SJSA1 (cell line): ENCODE measurements at regions not wholly inside any gene's neighbourhood (a gene's known extent, or its start where the extent isn't known, plus 50 kb on each side); places are given as distances from the start of the nearest gene placed in this dataset.
"Not testable (repeated sequence)": the region's sequence is repeated elsewhere in the genome, so short reads cannot be mapped to it uniquely, and the experiment has no call there.

Experiments used
- DNase-seq, 2 experiments: peaks; one replicate each; pipeline ENCODE4 v3.0.0-alpha.2; 2015 to 2020; ENCODE audit warnings: low spot score in 2 of 2, low read depth in 1 of 2
- H3K27ac ChIP-seq: fragments of 250-450 bp; sonication (Bioruptor Pico); 2 replicates; pipeline ENCODE4 v1.5.1; 2020; ENCODE audit warnings: mild to moderate bottlenecking, moderate library complexity
- H3K27me3 ChIP-seq: fragments of 250-450 bp; sonication (Bioruptor Pico); replicated peaks from 2 replicates; pipeline ENCODE4 v1.5.1; 2020; ENCODE audit warnings: mild to moderate bottlenecking, moderate library complexity
- H3K36me3 ChIP-seq: fragments of 250-450 bp; sonication (Bioruptor Pico); 2 replicates; pipeline ENCODE4 v1.5.1; 2020; ENCODE audit warnings: mild to moderate bottlenecking
- H3K4me1 ChIP-seq: fragments of 250-450 bp; sonication (Bioruptor Pico); replicated peaks from 2 replicates; pipeline ENCODE4 v1.6.1; 2021; ENCODE audit warnings: mild to moderate bottlenecking
- H3K4me3 ChIP-seq: fragments of 250-450 bp; sonication (Bioruptor Pico); 2 replicates; pipeline ENCODE4 v1.5.1; 2020; ENCODE audit warnings: mild to moderate bottlenecking
- H3K9me3 ChIP-seq: fragments of 250-450 bp; sonication (Bioruptor Pico); replicated peaks from 2 replicates; pipeline ENCODE4 v1.5.1; 2020; ENCODE audit warnings: mild to moderate bottlenecking

GRCh38 chrX:77293331-77293995 lies 153.7 kb upstream of the FGF16 start:
- no peaks in the 10 kb centered on the region for H3K27me3 ChIP-seq
- DNase-seq: no peak
- H3K9me3 ChIP-seq: no peaks in the 10 kb centered on the region
- no peak overlapping the region for H3K4me3 ChIP-seq
- H3K36me3 ChIP-seq: no peaks in the 10 kb centered on the region
- H3K4me1 ChIP-seq: no peaks in the 10 kb centered on the region
- H3K27ac ChIP-seq: no peak overlapping the region

DNA sequence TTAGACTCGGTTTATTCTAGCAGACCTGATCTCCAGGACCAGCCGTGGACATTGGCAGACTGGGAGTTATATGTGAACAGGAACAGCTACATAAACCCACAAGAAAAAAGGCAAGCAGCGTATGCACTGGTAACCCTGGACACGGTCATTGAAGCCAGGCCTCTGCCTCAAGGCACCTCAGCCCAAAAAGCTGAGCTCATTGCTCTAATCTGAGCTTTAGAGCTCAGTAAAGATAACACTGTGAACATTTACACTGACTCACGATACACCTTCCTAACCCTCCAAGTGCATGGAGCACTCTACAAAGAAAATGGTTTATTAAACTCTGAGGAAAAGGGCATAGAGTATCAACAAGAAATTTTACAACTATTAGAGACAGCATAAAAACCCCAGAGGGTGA lies 148.9 kb upstream of the FGF16 start:
- no peaks in the 10 kb centered on the region for H3K36me3 ChIP-seq
- no peaks in the 10 kb centered on the region for H3K9me3 ChIP-seq
- DNase-seq: no peak
- H3K4me3 ChIP-seq: no peak overlapping the region
- H3K27ac ChIP-seq: no peak overlapping the region
- H3K4me1 ChIP-seq: no peaks in the 10 kb centered on the region
- no peaks in the 10 kb centered on the region for H3K27me3 ChIP-seq

- H3K27ac ChIP-seq: no peak overlapping the region
- H3K9me3 ChIP-seq: no peaks in the 10 kb centered on the region
- H3K4me1 ChIP-seq: no peaks in the 10 kb centered on the region
- H3K36me3 ChIP-seq: no peaks in the 10 kb centered on the region
- DNase-seq: no peak
- H3K27me3 ChIP-seq: no peaks in the 10 kb centered on the region
- no peak overlapping the region for H3K4me3 ChIP-seq
These were observed 148.4 kb upstream of the FGF16 start for GRCh38 chrX:77298790-77299189.

- Histone ChIP-seq H3K4me3 (no peak overlapping the region), H3K36me3 (no peaks in the 10 kb centered on the region), H3K9me3 (no peaks in the 10 kb centered on the region), H3K27me3 (no peaks in the 10 kb centered on the region), H3K4me1 (no peaks in the 10 kb centered on the region), H3K27ac (no peak overlapping the region)
- DNase-seq: no peak
These were observed 147.6 kb upstream of the FGF16 start for GRCh38 chrX:77299549-77299948.

DNA sequence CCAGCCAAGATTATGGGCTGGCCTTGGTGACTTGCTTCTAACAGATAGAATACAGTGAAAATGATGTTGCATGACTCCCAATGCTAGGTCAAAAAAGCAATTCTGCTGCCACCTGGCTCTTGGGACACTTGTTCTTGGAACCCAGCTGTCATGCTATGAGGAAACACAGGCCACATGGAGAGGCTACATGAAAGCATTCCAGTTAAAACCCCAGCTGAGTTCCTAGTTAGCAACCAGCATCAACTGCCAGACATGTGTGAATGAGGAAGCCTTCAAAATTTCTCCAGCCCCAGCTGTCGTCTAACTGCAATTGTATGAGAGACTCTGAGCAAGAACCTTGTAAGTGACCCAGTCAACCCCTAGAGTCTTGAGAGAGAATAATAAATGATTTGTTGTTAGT lies 105.2 kb upstream of the FGF16 start:
- H3K27ac ChIP-seq: no peak overlapping the region
- H3K36me3 ChIP-seq: no peaks in the 10 kb centered on the region
- H3K27me3 ChIP-seq: no peaks in the 10 kb centered on the region
- no peaks in the 10 kb centered on the region for H3K9me3 ChIP-seq
- no peak overlapping the region for H3K4me3 ChIP-seq
- no peak for DNase-seq
- no peaks in the 10 kb centered on the region for H3K4me1 ChIP-seq

DNA sequence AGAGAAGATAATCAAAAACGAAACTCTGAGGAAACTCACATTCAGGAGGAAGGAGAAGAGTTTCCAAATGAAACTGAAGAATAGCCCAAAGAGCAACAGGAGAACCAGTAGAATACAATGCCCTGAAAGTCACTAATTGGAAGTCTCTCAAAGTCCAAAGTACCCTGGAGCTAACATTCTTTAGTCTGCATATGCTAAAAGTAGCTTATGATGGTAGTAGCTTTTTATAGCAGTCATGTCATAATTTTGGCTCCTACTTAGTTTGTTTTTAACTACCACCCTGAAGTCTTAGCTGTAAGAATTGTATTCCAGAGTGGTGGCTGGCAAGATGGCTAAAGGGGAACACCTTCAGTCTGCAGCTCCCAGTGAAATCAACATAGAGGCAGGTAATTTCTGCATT lies 100.3 kb upstream of the FGF16 start:
- Histone ChIP-seq H3K27me3 (no peaks in the 10 kb centered on the region), H3K9me3 (no peaks in the 10 kb centered on the region), H3K36me3 (no peaks in the 10 kb centered on the region), H3K27ac (no peak overlapping the region), H3K4me3 (no peak overlapping the region), H3K4me1 (no peaks in the 10 kb centered on the region)
- no peak for DNase-seq

- H3K27me3 ChIP-seq: no peaks in the 10 kb centered on the region
- no peaks in the 10 kb centered on the region for H3K9me3 ChIP-seq
- no peaks in the 10 kb centered on the region for H3K4me1 ChIP-seq
- H3K36me3 ChIP-seq: no peaks in the 10 kb centered on the region
- DNase-seq: peak in 1 of 2 experiments; percentile 1
- no peak overlapping the region for H3K27ac ChIP-seq
- H3K4me3 ChIP-seq: no peak overlapping the region
These were observed 99.6 kb upstream of the FGF16 start for GRCh38 chrX:77347572-77347971.

GRCh38 chrX:77389891-77390290 lies 57.3 kb upstream of the FGF16 start:
- H3K36me3 ChIP-seq: no peaks in the 10 kb centered on the region
- no peaks in the 10 kb centered on the region for H3K4me1 ChIP-seq
- H3K27ac ChIP-seq: no peak overlapping the region
- H3K27me3 ChIP-seq: no peaks in the 10 kb centered on the region
- no peak overlapping the region for H3K4me3 ChIP-seq
- no peak for DNase-seq
- H3K9me3 ChIP-seq: no peaks in the 10 kb centered on the region

DNA sequence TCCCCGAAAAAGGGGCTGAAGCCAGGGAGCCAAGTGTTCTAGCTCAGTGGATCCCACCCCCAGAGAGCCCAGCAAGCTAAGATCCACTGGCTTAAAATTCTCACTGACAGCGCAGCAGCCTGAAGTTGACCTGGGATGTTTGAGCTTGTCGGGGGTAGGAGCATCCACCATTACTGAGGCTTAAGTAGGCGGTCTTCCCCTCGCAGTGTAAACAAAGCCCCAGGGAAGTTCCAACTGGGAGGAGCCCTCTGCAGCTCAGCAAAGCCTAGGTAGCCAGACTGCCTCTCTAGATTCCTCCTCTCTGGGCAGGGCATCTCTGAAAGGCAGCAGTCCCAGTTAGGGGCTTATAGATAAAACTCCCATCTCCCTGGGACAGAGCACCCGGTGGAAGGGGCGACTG lies 56.8 kb upstream of the FGF16 start:
- H3K9me3 ChIP-seq, H3K36me3 ChIP-seq, H3K4me1 ChIP-seq, H3K27me3 ChIP-seq, DNase-seq, H3K4me3 ChIP-seq, H3K27ac ChIP-seq: not testable (repeated sequence)

- Histone ChIP-seq H3K9me3 (no peaks in the 10 kb centered on the region), H3K4me3 (no peak overlapping the region), H3K27ac (no peak overlapping the region), H3K4me1 (no peaks in the 10 kb centered on the region), H3K27me3 (no peaks in the 10 kb centered on the region), H3K36me3 (no peaks in the 10 kb centered on the region)
- DNase-seq: no peak
These were observed 50.4 kb upstream of the FGF16 start for GRCh38 chrX:77396781-77397180.
